ENCODE measurements at regions not wholly inside any gene's neighbourhood (a gene's known extent, or its start where the extent isn't known, plus 50 kb on each side); places are given as distances from the start of the nearest gene placed in this dataset.
A peak's percentile ranks its signal among the peaks of the same experiment; 100 is the strongest.

- Mint-ChIP-seq H3K27me3 (peaks cover 7% of the 10 kb centered on the region), H3K36me3 (ENCODE audit: low read depth) (no peaks in the 10 kb centered on the region), H3K4me1 (peaks cover 2% of the 10 kb centered on the region), H3K9me3 (ENCODE audit: low read depth) (no peaks in the 10 kb centered on the region), H3K27ac (no peak overlapping the region), H3K4me3 (no peak overlapping the region)
- CTCF ChIA-PET: no interaction called here
- POLR2A ChIA-PET: no interaction called here
- intact Hi-C loops (cut with DNase I, micrococcal nuclease): no loop called here
- DNase-seq: no peak
- no peak for ATAC-seq
Measured at GRCh38 chr15:26103002-26103404, 239.9 kb upstream of the ATP10A start.

GRCh38 chr15:26102365-26102764, 239.2 kb upstream of the ATP10A start:
- ChIA-PET POLR2A (no interaction called here), CTCF (no interaction called here)
- no peak for ATAC-seq
- Mint-ChIP-seq H3K27me3 (peaks cover 7% of the 10 kb centered on the region), H3K9me3 (ENCODE audit: low read depth) (no peaks in the 10 kb centered on the region), H3K36me3 (ENCODE audit: low read depth) (no peaks in the 10 kb centered on the region), H3K4me1 (peaks cover 2% of the 10 kb centered on the region), H3K27ac (no peak overlapping the region), H3K4me3 (no peak overlapping the region)
- DNase-seq: no peak
- intact Hi-C loops (cut with DNase I, micrococcal nuclease): no loop called here

DNA sequence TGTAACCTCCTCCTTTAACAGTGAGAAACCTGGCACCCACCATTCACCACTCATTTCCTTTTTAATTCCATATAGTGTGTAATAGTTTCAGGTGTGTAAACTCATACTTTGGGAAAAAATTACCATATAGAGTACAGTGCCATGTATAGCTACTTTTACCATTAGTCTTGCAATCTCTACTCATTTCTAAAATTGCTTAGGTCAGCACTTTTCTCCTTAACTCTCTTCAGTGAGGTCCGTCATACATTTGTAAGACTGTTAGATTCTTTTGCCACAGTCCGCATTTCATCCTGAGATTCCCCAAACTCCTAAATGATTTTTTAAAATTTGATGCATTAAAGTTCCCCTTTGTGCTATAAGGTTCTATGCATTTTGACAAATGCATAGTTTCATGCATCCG, 238.3 kb upstream of the ATP10A start:
- Mint-ChIP-seq H3K9me3 (ENCODE audit: low read depth) (no peaks in the 10 kb centered on the region), H3K36me3 (ENCODE audit: low read depth) (no peaks in the 10 kb centered on the region), H3K4me3 (no peak overlapping the region), H3K27ac (no peak overlapping the region), H3K4me1 (peaks cover 2% of the 10 kb centered on the region), H3K27me3 (peaks cover 7% of the 10 kb centered on the region)
- DNase-seq (no peak), ATAC-seq (no peak)
- CTCF ChIA-PET: no interaction called here
- POLR2A ChIA-PET: no interaction called here
- intact Hi-C loops (cut with DNase I, micrococcal nuclease): no loop called here

DNA sequence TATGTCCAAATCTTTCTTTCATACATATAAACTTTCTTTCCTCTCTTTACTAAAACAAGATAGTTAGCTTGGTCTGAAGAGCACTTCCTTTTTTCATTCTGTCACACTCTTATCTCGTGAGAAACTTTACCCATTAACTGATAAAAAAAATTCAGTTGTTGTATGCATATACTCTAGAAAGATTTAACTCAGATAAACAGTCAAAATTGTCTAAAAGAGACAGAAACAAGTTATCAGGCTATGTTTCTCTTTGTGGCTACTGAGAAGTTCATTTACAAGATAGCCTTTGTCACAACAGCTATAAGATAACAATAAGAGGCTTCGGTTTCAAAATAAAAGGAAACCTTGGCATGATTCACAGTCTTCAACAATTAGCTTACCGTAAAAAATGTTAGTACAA, 235.7 kb upstream of the ATP10A start:
- intact Hi-C loops (cut with DNase I, micrococcal nuclease): no loop called here
- ChIA-PET POLR2A (no interaction called here), CTCF (interaction anchor here (0.7 to 1.1 kb wide), 4 partner anchors 9 to 379 kb away, joined by 3 to 5 read pairs (median 4); no protein-coding TSS in a partner anchor)
- DNase-seq: no peak
- H3K4me3 Mint-ChIP-seq: no peak overlapping the region
- no peaks in the 10 kb centered on the region for H3K36me3 Mint-ChIP-seq (ENCODE audit: low read depth)
- H3K9me3 Mint-ChIP-seq (ENCODE audit: low read depth): no peaks in the 10 kb centered on the region
- H3K4me1 Mint-ChIP-seq: peaks cover 4% of the 10 kb centered on the region
- ATAC-seq: no peak
- H3K27me3 Mint-ChIP-seq: peaks cover 19% of the 10 kb centered on the region
- no peak overlapping the region for H3K27ac Mint-ChIP-seq

DNA sequence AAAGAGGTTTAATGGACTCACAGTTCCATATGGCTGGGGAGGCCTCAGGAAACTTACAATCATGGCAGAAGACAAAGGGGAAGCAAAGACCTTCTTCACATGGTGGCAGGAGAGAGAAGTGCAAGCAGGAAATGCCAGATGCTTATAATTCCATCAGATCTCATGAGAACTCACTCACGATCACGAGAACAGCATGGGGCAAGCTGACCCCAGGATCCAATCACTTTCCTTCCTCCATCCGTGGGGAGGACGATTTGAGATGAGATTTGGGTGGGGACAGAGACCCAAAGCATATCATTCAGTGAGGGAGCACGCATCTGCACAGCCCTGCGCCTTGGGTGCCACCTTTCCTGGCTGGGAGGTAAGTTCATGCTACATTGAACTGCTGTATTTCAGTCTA, 234.1 kb upstream of the ATP10A start:
- Mint-ChIP-seq H3K9me3 (ENCODE audit: low read depth) (no peaks in the 10 kb centered on the region), H3K4me1 (peaks cover 2% of the 10 kb centered on the region), H3K36me3 (ENCODE audit: low read depth) (no peaks in the 10 kb centered on the region), H3K4me3 (no peak overlapping the region), H3K27me3 (peaks cover 17% of the 10 kb centered on the region), H3K27ac (no peak overlapping the region)
- ChIA-PET CTCF (no interaction called here), POLR2A (no interaction called here)
- ATAC-seq (no peak), DNase-seq (no peak)
- intact Hi-C loops (cut with DNase I, micrococcal nuclease): no loop called here

- no peak overlapping the region for H3K27ac Mint-ChIP-seq
- peaks cover 2% of the 10 kb centered on the region for H3K4me1 Mint-ChIP-seq
- ChIA-PET CTCF (interaction anchor here (0.7 to 1.6 kb wide), 2 partner anchors 10 to 38 kb away, joined by 6 read pairs; no protein-coding TSS in a partner anchor), POLR2A (no interaction called here)
- ATAC-seq (no peak), DNase-seq (no peak)
- H3K9me3 Mint-ChIP-seq (ENCODE audit: low read depth): no peaks in the 10 kb centered on the region
- H3K27me3 Mint-ChIP-seq: peaks cover 14% of the 10 kb centered on the region
- intact Hi-C loops (cut with DNase I, micrococcal nuclease): no loop called here
- no peak overlapping the region for H3K4me3 Mint-ChIP-seq
- no peaks in the 10 kb centered on the region for H3K36me3 Mint-ChIP-seq (ENCODE audit: low read depth)
Measured at GRCh38 chr15:26096581-26096980, 233.5 kb upstream of the ATP10A start.

DNA sequence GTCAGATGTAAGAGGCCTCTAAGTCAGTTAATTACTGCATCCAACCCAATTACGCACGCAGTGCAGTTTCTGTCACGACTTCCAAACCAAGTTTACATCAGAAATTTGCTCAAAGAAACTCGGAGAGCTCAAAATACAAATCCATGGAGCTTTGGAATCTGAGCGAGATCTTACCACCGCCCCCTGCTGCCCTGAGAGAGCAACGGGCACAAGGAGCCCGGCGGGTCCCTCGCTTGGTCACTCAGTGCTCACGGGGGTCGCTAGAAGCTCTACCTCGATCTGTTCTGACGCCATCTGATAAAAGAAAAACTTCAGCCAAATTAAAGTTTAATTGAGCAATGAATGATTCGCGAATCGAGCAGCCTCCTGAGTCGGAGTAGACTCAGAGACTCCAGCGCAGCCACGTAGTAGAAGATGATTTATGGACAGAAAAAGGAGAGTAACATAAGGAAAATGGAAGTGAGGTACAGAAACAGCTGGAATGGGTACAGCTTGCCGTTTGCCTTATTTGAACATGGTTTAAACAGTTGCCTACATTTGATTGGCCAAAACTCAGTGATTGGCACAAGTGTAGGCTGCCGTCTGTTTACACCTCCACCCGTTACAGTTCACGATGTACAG, 232.7 kb upstream of the ATP10A start:
- POLR2A ChIA-PET: no interaction called here
- Mint-ChIP-seq H3K4me3 (no peak overlapping the region), H3K27ac (no peak overlapping the region), H3K9me3 (ENCODE audit: low read depth) (no peaks in the 10 kb centered on the region), H3K36me3 (ENCODE audit: low read depth) (no peaks in the 10 kb centered on the region), H3K27me3 (peaks cover 18% of the 10 kb centered on the region), H3K4me1 (peaks cover 2% of the 10 kb centered on the region)
- peak; percentile 26 for DNase-seq
- ATAC-seq: no peak
- CTCF ChIA-PET: interaction anchor here (0.6 to 1.6 kb wide), 8 partner anchors 8 to 165 kb away, joined by 3 to 7 read pairs (median 4); no protein-coding TSS in a partner anchor
- intact Hi-C loops (cut with DNase I, micrococcal nuclease): no loop called here

GRCh38 chr15:26091184-26091583, 228.1 kb upstream of the ATP10A start:
- intact Hi-C loops (cut with DNase I, micrococcal nuclease): no loop called here
- no peaks in the 10 kb centered on the region for H3K36me3 Mint-ChIP-seq (ENCODE audit: low read depth)
- ChIA-PET CTCF (no interaction called here), POLR2A (no interaction called here)
- peaks cover 18% of the 10 kb centered on the region for H3K27me3 Mint-ChIP-seq
- H3K9me3 Mint-ChIP-seq (ENCODE audit: low read depth): no peaks in the 10 kb centered on the region
- no peak overlapping the region for H3K27ac Mint-ChIP-seq
- DNase-seq (no peak), ATAC-seq (no peak)
- no peak overlapping the region for H3K4me3 Mint-ChIP-seq
- peaks cover 2% of the 10 kb centered on the region for H3K4me1 Mint-ChIP-seq

- intact Hi-C loops (cut with DNase I, micrococcal nuclease): loop anchor here (10.0 kb wide), 2 partner anchors 243 to 293 kb away; no protein-coding TSS in a partner anchor
- ChIA-PET CTCF (interaction anchor here (1.6 kb wide), 1 partner anchor 8 kb away, joined by 6 read pairs; no protein-coding TSS in a partner anchor), POLR2A (no interaction called here)
- Mint-ChIP-seq H3K36me3 (ENCODE audit: low read depth) (no peaks in the 10 kb centered on the region), H3K4me3 (no peak overlapping the region), H3K27me3 (peaks cover 6% of the 10 kb centered on the region), H3K9me3 (ENCODE audit: low read depth) (no peaks in the 10 kb centered on the region), H3K4me1 (peaks cover 6% of the 10 kb centered on the region), H3K27ac (no peak overlapping the region)
- ATAC-seq: no peak
- no peak for DNase-seq
Measured at GRCh38 chr15:26087881-26088280, 224.8 kb upstream of the ATP10A start.

GRCh38 chr15:26087395-26087794, 224.3 kb upstream of the ATP10A start:
- ATAC-seq (no peak), DNase-seq (no peak)
- intact Hi-C loops (cut with DNase I, micrococcal nuclease): loop anchor here (10.0 kb wide), 2 partner anchors 243 to 293 kb away; no protein-coding TSS in a partner anchor
- Mint-ChIP-seq H3K4me1 (peaks cover 9% of the 10 kb centered on the region), H3K4me3 (no peak overlapping the region), H3K27me3 (peaks cover 6% of the 10 kb centered on the region), H3K36me3 (ENCODE audit: low read depth) (no peaks in the 10 kb centered on the region), H3K27ac (no peak overlapping the region), H3K9me3 (ENCODE audit: low read depth) (no peaks in the 10 kb centered on the region)
- ChIA-PET CTCF (interaction anchor here (1.6 kb wide), 1 partner anchor 9 kb away, joined by 6 read pairs; no protein-coding TSS in a partner anchor), POLR2A (no interaction called here)

GRCh38 chr15:26084771-26085170, 221.6 kb upstream of the ATP10A start:
- Mint-ChIP-seq H3K4me3 (no peak overlapping the region), H3K27ac (no peak overlapping the region), H3K4me1 (peaks cover 20% of the 10 kb centered on the region), H3K27me3 (no peaks in the 10 kb centered on the region), H3K9me3 (ENCODE audit: low read depth) (no peaks in the 10 kb centered on the region), H3K36me3 (ENCODE audit: low read depth) (peaks cover 2% of the 10 kb centered on the region)
- ChIA-PET POLR2A (no interaction called here), CTCF (interaction anchor here (0.9 kb wide), 1 partner anchor 11 kb away, joined by 4 read pairs; no protein-coding TSS in a partner anchor)
- intact Hi-C loops (cut with DNase I, micrococcal nuclease): loop anchor here (5.0 to 10.0 kb wide), 4 partner anchors 222 to 1127 kb away; partner anchors contain the start of gene ATP10A (in 1 of the 2)
- DNase-seq: no peak
- no peak for ATAC-seq

- H3K27me3 Mint-ChIP-seq: no peaks in the 10 kb centered on the region
- ATAC-seq (no peak), DNase-seq (no peak)
- H3K4me1 Mint-ChIP-seq: peaks cover 26% of the 10 kb centered on the region
- peaks cover 2% of the 10 kb centered on the region for H3K36me3 Mint-ChIP-seq (ENCODE audit: low read depth)
- no peak overlapping the region for H3K27ac Mint-ChIP-seq
- CTCF ChIA-PET: no interaction called here
- H3K9me3 Mint-ChIP-seq (ENCODE audit: low read depth): no peaks in the 10 kb centered on the region
- POLR2A ChIA-PET: no interaction called here
- no peak overlapping the region for H3K4me3 Mint-ChIP-seq
- intact Hi-C loops (cut with DNase I, micrococcal nuclease): loop anchor here (5.0 to 10.0 kb wide), 4 partner anchors 222 to 1127 kb away; partner anchors contain the start of gene ATP10A (in 1 of the 2)
Measured at GRCh38 chr15:26083896-26084295, 220.8 kb upstream of the ATP10A start.

Measured in activated CD4-positive, alpha-beta T cell treated with anti-CD3 and anti-CD28 coated beads for 36 hours (primary cell).